GM18511 (cell line): ENCODE measurements at regions not wholly inside any gene's neighbourhood (a gene's known extent, or its start where the extent isn't known, plus 50 kb on each side); places are given as distances from the start of the nearest gene placed in this dataset.
"Not testable (repeated sequence)": the region's sequence is repeated elsewhere in the genome, so short reads cannot be mapped to it uniquely, and the experiment has no call there.

Experiments used
- ATAC-seq: cut with Tn5 transposase; IDR thresholded peaks from one replicate; pipeline ENCODE4 v1.9.1; 2021; ENCODE audit warnings: mild to moderate bottlenecking, moderate library complexity; ENCODE audit not compliant: unreplicated experiment

GRCh38 chrX:96486687-96487086, 198.0 kb upstream of the DIAPH2 start:
- not testable (repeated sequence) for ATAC-seq

- ATAC-seq = no peak
Measured at GRCh38 chrX:96502507-96502906, 182.1 kb upstream of the DIAPH2 start.

GRCh38 chrX:96529386-96529785, 155.3 kb upstream of the DIAPH2 start:
- ATAC-seq = not testable (repeated sequence)

GRCh38 chrX:96538104-96538725, 146.4 kb upstream of the DIAPH2 start:
- no peak for ATAC-seq

GRCh38 chrX:96540111-96540631, 144.5 kb upstream of the DIAPH2 start:
- no peak for ATAC-seq

- not testable (repeated sequence) for ATAC-seq
Measured at GRCh38 chrX:96546281-96546680, 138.4 kb upstream of the DIAPH2 start.

- no peak for ATAC-seq
Measured at GRCh38 chrX:96551322-96551872, 133.2 kb upstream of the DIAPH2 start.

- ATAC-seq = no peak
Measured at GRCh38 chrX:96556886-96557285, 127.8 kb upstream of the DIAPH2 start.

- ATAC-seq = not testable (repeated sequence)
Measured at GRCh38 chrX:96561129-96561528, 123.5 kb upstream of the DIAPH2 start.

- ATAC-seq = no peak
Measured at GRCh38 chrX:96563646-96564045, 121.0 kb upstream of the DIAPH2 start.

- ATAC-seq = no peak
Measured at GRCh38 chrX:96564595-96564994, 120.0 kb upstream of the DIAPH2 start.

GRCh38 chrX:96566878-96567277, 117.8 kb upstream of the DIAPH2 start:
- ATAC-seq = no peak

- ATAC-seq = no peak
Measured at GRCh38 chrX:96568071-96568470, 116.6 kb upstream of the DIAPH2 start.

GRCh38 chrX:96569034-96569433, 115.6 kb upstream of the DIAPH2 start:
- ATAC-seq = no peak

- ATAC-seq = no peak
Measured at GRCh38 chrX:96575011-96575410, 109.6 kb upstream of the DIAPH2 start.

- ATAC-seq = no peak
Measured at GRCh38 chrX:96576368-96576767, 108.3 kb upstream of the DIAPH2 start.

- ATAC-seq = no peak
Measured at GRCh38 chrX:96578781-96579180, 105.9 kb upstream of the DIAPH2 start.

GRCh38 chrX:96579252-96579651, 105.4 kb upstream of the DIAPH2 start:
- ATAC-seq = no peak

GRCh38 chrX:96590403-96590802, 94.2 kb upstream of the DIAPH2 start:
- ATAC-seq = no peak

- no peak for ATAC-seq
Measured at GRCh38 chrX:96591421-96591820, 93.2 kb upstream of the DIAPH2 start.

GRCh38 chrX:96597847-96598246, 86.8 kb upstream of the DIAPH2 start:
- not testable (repeated sequence) for ATAC-seq

GRCh38 chrX:96611619-96612362, 72.9 kb upstream of the DIAPH2 start:
- no peak for ATAC-seq
